OCI-LY1 (cell line): ENCODE measurements at regions not wholly inside any gene's neighbourhood (a gene's known extent, or its start where the extent isn't known, plus 50 kb on each side); places are given as distances from the start of the nearest gene placed in this dataset.

Experiments used
- H2AFZ ChIP-seq: fragments of 200-600 bp; sonication (generic), shearing (Covaris generic); 2 replicates; pipeline ENCODE4 v1.6.0; 2014; ENCODE audit warnings: antibody characterized with exemption, mild to moderate bottlenecking, low read length
- H3F3A ChIP-seq: fragments of 200-600 bp; sonication (generic), shearing (Covaris generic); 2 replicates; pipeline ENCODE4 v1.6.0; 2014; ENCODE audit warnings: mild to moderate bottlenecking, antibody characterized with exemption, low read length, moderate library complexity; ENCODE audit not compliant: insufficient read depth
- H3K27ac ChIP-seq: fragments of 200-600 bp; sonication (generic); 2 replicates; pipeline ENCODE4 v1.5.1; 2014; ENCODE audit warnings: low read length, mixed run types, mild to moderate bottlenecking, low read depth; ENCODE audit not compliant: poor library complexity, severe bottlenecking
- H3K27me3 ChIP-seq: fragments of 200-600 bp; sonication (generic); 2 replicates; pipeline ENCODE4 v1.6.0; 2014; ENCODE audit warnings: antibody characterized with exemption, mild to moderate bottlenecking, low read length, moderate library complexity; ENCODE audit not compliant: insufficient read depth
- H3K36me3 ChIP-seq: fragments of 200-600 bp; sonication (generic); 2 replicates; pipeline ENCODE4 v1.6.1; 2014; ENCODE audit warnings: mild to moderate bottlenecking, antibody characterized with exemption, low read length, moderate library complexity, mixed read lengths; ENCODE audit not compliant: insufficient read depth
- H3K4me1 ChIP-seq: fragments of 200-600 bp; sonication (generic); 2 replicates; pipeline ENCODE4 v1.5.1; 2014; ENCODE audit warnings: mild to moderate bottlenecking, low read length, moderate library complexity; ENCODE audit not compliant: insufficient read depth, severe bottlenecking
- H3K4me2 ChIP-seq: fragments of 200-600 bp; sonication (generic), shearing (Covaris generic); 2 replicates; pipeline ENCODE4 v1.6.1; 2014; ENCODE audit warnings: low read length
- H3K4me3 ChIP-seq: fragments of 200-600 bp; sonication (generic); 2 replicates; pipeline ENCODE4 v1.5.1; 2014; ENCODE audit warnings: low read length, low read depth, mild to moderate bottlenecking, mixed read lengths; ENCODE audit not compliant: poor library complexity, severe bottlenecking
- H3K79me2 ChIP-seq: fragments of 200-600 bp; shearing (Covaris generic); 2 replicates; pipeline ENCODE4 v1.6.1; 2016; ENCODE audit warnings: mixed run types, low read length, mixed read lengths; ENCODE audit not compliant: insufficient read depth
- H3K9ac ChIP-seq: fragments of 200-600 bp; sonication (generic), shearing (Covaris generic); 2 replicates; pipeline ENCODE4 v1.6.1; 2014; ENCODE audit warnings: mild to moderate bottlenecking, low read length, mixed read lengths
- H3K9me2 ChIP-seq: fragments of 200-600 bp; sonication (generic), shearing (Covaris generic); 2 replicates; pipeline ENCODE4 v1.6.1; 2014; ENCODE audit warnings: low read depth, mild to moderate bottlenecking, low read length, mixed read lengths
- H3K9me3 ChIP-seq: fragments of 200-600 bp; shearing (Covaris generic); 2 replicates; pipeline ENCODE4 v1.6.1; 2014; ENCODE audit warnings: low read length, mixed read lengths
- H4K20me1 ChIP-seq: fragments of 200-600 bp; sonication (generic), shearing (Covaris generic); 2 replicates; pipeline ENCODE4 v1.6.0; 2016; ENCODE audit warnings: mild to moderate bottlenecking, low read length; ENCODE audit not compliant: insufficient read depth
- EZH2 ChIP-seq: fragments of 200-600 bp; sonication (generic), shearing (Covaris generic); IDR thresholded peaks from 2 replicates; pipeline ENCODE4 v1.8.0; 2017; ENCODE audit warnings: borderline replicate concordance, mixed run types, mild to moderate bottlenecking, antibody characterized with exemption, low read length, moderate library complexity, mixed read lengths
- TF ChIP-seq, protein P1 (sequence below): fragments of 200-600 bp; sonication (generic), shearing (Covaris generic); IDR thresholded peaks from 2 replicates; pipeline ENCODE4 v1.5.1; 2017; ENCODE audit warnings: mild to moderate bottlenecking, antibody characterized with exemption, low read length, moderate library complexity, mixed read lengths

- Histone ChIP-seq H3K79me2 (no peaks in the 10 kb centered on the region), H2AFZ (no peak overlapping the region), H3K36me3 (no peaks in the 10 kb centered on the region), H3F3A (no peaks in the 10 kb centered on the region), H3K27me3 (no peaks in the 10 kb centered on the region), H3K27ac (no peak overlapping the region), H3K4me1 (no peaks in the 10 kb centered on the region), H3K9me3 (no peaks in the 10 kb centered on the region), H3K9me2 (no peaks in the 10 kb centered on the region), H3K4me2 (no peak overlapping the region), H3K9ac (no peak overlapping the region), H4K20me1 (no peaks in the 10 kb centered on the region), H3K4me3 (no peak overlapping the region)
- no peak for TF ChIP-seq EZH2
- TF ChIP-seq, protein P1, sequence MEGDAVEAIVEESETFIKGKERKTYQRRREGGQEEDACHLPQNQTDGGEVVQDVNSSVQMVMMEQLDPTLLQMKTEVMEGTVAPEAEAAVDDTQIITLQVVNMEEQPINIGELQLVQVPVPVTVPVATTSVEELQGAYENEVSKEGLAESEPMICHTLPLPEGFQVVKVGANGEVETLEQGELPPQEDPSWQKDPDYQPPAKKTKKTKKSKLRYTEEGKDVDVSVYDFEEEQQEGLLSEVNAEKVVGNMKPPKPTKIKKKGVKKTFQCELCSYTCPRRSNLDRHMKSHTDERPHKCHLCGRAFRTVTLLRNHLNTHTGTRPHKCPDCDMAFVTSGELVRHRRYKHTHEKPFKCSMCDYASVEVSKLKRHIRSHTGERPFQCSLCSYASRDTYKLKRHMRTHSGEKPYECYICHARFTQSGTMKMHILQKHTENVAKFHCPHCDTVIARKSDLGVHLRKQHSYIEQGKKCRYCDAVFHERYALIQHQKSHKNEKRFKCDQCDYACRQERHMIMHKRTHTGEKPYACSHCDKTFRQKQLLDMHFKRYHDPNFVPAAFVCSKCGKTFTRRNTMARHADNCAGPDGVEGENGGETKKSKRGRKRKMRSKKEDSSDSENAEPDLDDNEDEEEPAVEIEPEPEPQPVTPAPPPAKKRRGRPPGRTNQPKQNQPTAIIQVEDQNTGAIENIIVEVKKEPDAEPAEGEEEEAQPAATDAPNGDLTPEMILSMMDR: no peak
These were observed 153.4 kb downstream of the SIPA1L2 start for GRCh38 chr1:232476538-232476950.

DNA sequence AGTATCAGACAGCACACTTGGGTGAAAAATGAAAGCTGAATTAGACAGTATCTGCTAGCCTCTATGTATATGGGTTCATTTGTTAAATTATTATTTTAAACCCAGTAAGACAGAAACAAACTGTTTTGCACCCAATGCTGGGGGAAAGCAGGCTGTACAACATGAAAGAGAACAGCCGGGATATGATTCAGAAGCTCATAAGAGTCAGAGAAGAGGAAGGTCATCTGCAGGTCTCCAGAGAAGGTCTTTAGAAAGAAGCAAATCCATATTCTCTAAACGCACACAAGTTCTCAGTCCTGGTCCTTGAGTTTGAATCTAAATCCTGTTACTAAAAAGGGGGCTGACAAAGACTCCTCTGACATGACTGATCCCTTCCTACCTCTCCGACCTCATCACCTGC is 155.1 kb downstream of the SIPA1L2 start:
- H3K9me2 ChIP-seq: no peaks in the 10 kb centered on the region
- no peaks in the 10 kb centered on the region for H3K4me1 ChIP-seq
- no peak overlapping the region for H3K27ac ChIP-seq
- H3K4me3 ChIP-seq: no peak overlapping the region
- no peak overlapping the region for H3K9ac ChIP-seq
- no peaks in the 10 kb centered on the region for H3F3A ChIP-seq
- H3K79me2 ChIP-seq: no peaks in the 10 kb centered on the region
- H4K20me1 ChIP-seq: no peaks in the 10 kb centered on the region
- H3K4me2 ChIP-seq: no peak overlapping the region
- no peaks in the 10 kb centered on the region for H3K9me3 ChIP-seq
- H3K27me3 ChIP-seq: no peaks in the 10 kb centered on the region
- TF ChIP-seq, protein P1: no peak
- no peak for TF ChIP-seq EZH2
- no peak overlapping the region for H2AFZ ChIP-seq
- no peaks in the 10 kb centered on the region for H3K36me3 ChIP-seq

DNA sequence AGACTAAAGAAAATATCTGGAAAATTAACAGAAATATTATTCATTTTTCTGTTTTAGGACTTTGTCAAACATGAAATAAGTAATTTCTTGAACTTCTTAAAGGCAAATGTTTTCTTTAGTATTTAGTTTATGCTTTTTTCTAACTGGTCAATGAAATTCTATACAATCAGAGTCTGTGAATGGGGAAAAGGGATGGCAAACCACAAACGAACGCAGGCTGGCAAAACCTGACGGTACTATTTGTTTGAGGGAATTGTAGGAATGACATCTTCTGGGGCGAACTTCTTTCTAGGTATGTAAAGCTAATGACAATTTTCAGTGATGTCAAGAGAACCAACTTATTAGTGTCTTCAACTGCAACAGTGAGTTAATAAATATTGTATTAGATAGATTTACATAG is 156.0 kb downstream of the SIPA1L2 start:
- H2AFZ ChIP-seq: no peak overlapping the region
- no peaks in the 10 kb centered on the region for H3K4me1 ChIP-seq
- no peak overlapping the region for H3K4me3 ChIP-seq
- no peaks in the 10 kb centered on the region for H3K27me3 ChIP-seq
- no peaks in the 10 kb centered on the region for H4K20me1 ChIP-seq
- H3K36me3 ChIP-seq: no peaks in the 10 kb centered on the region
- H3K79me2 ChIP-seq: no peaks in the 10 kb centered on the region
- no peak overlapping the region for H3K27ac ChIP-seq
- H3K9me2 ChIP-seq: no peaks in the 10 kb centered on the region
- no peak for TF ChIP-seq EZH2
- TF ChIP-seq, protein P1: no peak
- H3K9ac ChIP-seq: no peak overlapping the region
- H3K9me3 ChIP-seq: no peaks in the 10 kb centered on the region
- no peak overlapping the region for H3K4me2 ChIP-seq
- no peaks in the 10 kb centered on the region for H3F3A ChIP-seq
